Left colon (tissue), 2 donors: ENCODE measurements at regions not wholly inside any gene's neighbourhood (a gene's known extent, or its start where the extent isn't known, plus 50 kb on each side); places are given as distances from the start of the nearest gene placed in this dataset.
"Not testable (repeated sequence)": the region's sequence is repeated elsewhere in the genome, so short reads cannot be mapped to it uniquely, and the experiment has no call there.

Experiments
- ATAC-seq: fragments of 200-7000 bp; cut with Tn5 transposase; one replicate; pipeline ENCODE4 v1.9.1; 2020; ENCODE audit warnings: mild to moderate bottlenecking, moderate library complexity
- DNase-seq, 2 donors: peaks; one replicate each; pipeline ENCODE4 v3.0.0-alpha.2; 2020
- intact Hi-C, 2 donors: fragments of 100-400 bp; cut with DNase I in 1 of 2; cut with micrococcal nuclease in 1 of 2; formaldehyde crosslinking; loops; one replicate each; pipeline versions ENCODE4 v1.11.2 to v1.14.0; 2022; cut with DNase I, micrococcal nuclease
- donor health status: DM: no; HTN: no; CAD: no.
- donor health status: DM: yes; HTN: yes; CAD: no.

DNA sequence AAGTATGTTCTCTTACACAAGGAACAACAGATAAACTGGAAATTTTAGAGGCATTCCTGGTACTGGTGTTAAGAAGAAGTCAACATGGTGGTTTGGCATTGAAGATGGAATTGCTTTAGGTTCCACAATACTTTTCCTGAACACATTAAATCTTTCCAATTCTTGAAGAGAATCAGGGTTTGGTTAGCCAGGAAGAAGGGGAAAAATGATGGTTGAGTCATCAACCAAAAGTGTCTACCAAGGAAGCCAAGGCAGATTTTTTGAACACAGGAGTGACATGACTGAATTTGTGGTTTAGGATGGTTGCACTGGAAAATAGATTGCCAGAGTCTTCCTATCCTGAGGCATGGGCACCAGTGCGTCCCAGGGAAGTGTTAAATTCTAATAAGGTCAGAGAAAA lies 433.4 kb downstream of the TMEM38B start:
- ATAC-seq, result no peak
- intact Hi-C loops, result no loop called here
- DNase-seq, result no peak

GRCh38 chr9:106130374-106130773 lies 436.0 kb downstream of the TMEM38B start:
- intact Hi-C loops, result no loop called here
- ATAC-seq (no peak), DNase-seq (no peak)

GRCh38 chr9:106143781-106144180 lies 449.4 kb downstream of the TMEM38B start:
- no peak for DNase-seq
- ATAC-seq, result no peak
- intact Hi-C loops, result no loop called here

GRCh38 chr9:106146066-106146840 lies 451.9 kb downstream of the TMEM38B start:
- DNase-seq (no peak), ATAC-seq (no peak)
- intact Hi-C loops, result no loop called here

GRCh38 chr9:106146886-106147285 lies 452.5 kb downstream of the TMEM38B start:
- no peak for DNase-seq
- no peak for ATAC-seq
- intact Hi-C loops, result no loop called here

DNA sequence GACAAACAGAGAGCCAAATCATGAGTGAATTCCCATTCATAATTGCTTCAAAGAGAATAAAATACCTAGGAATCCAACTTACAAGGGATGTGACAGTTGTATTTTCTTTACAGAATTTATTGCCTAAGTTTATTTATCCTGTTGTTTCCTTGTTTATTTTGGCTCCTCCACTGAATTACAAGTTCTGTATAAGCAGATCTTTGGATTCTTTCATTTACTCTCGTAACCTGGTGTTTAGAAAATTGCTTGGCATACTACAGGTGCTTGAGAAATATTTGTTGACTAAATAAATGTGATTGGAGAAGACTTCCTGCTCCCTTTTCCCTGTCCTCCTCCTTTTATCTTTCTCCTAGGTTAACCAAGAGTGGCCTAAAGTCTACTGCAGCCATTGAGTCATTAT lies 455.6 kb downstream of the TMEM38B start:
- intact Hi-C loops, result no loop called here
- ATAC-seq (no peak), DNase-seq (no peak)

DNA sequence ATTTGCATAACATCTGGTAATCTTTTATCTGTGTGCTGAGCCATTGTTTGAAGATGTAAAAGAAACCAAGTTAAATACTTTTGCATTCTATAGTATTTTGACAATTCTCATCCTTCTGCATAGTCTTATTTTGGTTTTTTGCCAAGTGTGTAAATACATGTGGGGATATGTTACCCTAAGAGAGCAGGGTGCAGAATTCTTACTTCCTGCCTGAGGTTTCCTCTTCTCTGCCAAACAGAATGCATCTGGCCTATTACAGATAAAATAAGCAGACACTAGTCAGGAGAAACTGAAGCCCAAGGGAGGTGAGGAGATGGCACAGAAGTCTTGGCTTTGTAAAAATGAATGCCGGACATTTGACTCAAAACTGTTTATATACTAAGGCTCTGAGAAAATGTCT lies 462.1 kb downstream of the TMEM38B start:
- DNase-seq (no peak), ATAC-seq (no peak)
- intact Hi-C loops, result no loop called here

- DNase-seq (no peak), ATAC-seq (no peak)
- intact Hi-C loops, result no loop called here
Observed at GRCh38 chr9:106172265-106172664, 477.9 kb downstream of the TMEM38B start.

DNA sequence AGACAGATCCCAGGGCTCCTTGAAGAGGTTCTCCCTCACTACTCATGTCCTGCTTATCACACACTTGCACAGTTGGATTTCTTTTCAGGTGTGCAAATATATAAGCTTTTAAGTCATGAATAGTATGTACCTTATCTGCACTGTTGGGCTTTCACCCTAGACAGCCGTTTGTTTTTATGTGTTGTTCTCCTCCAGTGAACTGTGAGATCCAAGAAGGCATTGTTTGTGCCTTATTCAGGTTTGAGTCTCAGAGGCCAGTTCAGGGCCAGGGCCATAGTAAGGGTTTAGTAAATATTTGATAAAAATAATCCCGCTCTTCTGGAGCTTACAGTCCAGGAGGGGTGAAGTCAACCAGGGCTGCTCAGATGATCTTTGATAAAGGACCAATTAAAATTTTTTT lies 480.0 kb downstream of the TMEM38B start:
- intact Hi-C loops, result no loop called here
- ATAC-seq, result no peak
- no peak for DNase-seq

- DNase-seq, result no peak
- ATAC-seq, result no peak
- intact Hi-C loops, result no loop called here
Observed at GRCh38 chr9:106177216-106177615, 482.9 kb downstream of the TMEM38B start.

GRCh38 chr9:106179191-106179590 lies 484.9 kb downstream of the TMEM38B start:
- intact Hi-C loops, result no loop called here
- DNase-seq, result no peak
- peak; percentile 70 for ATAC-seq

GRCh38 chr9:106203815-106204516 lies 509.6 kb downstream of the TMEM38B start:
- ATAC-seq, result peak; percentile 65
- intact Hi-C loops, result not testable (repeated sequence)
- DNase-seq, result peak; percentile 24 to 27

- ATAC-seq, result no peak
- no peak for DNase-seq
- intact Hi-C loops, result no loop called here
Observed at GRCh38 chr9:106207298-106207697, 513.0 kb downstream of the TMEM38B start.

- ATAC-seq (no peak), DNase-seq (no peak)
- intact Hi-C loops, result no loop called here
Observed at GRCh38 chr9:106218427-106218826, 524.1 kb downstream of the TMEM38B start.

GRCh38 chr9:106218854-106219253 lies 524.5 kb downstream of the TMEM38B start:
- DNase-seq, result no peak
- intact Hi-C loops, result no loop called here
- no peak for ATAC-seq

GRCh38 chr9:106220415-106220814 lies 526.1 kb downstream of the TMEM38B start:
- intact Hi-C loops, result no loop called here
- DNase-seq, result no peak
- peak; percentile 78 for ATAC-seq

GRCh38 chr9:106228861-106229260 lies 534.5 kb downstream of the TMEM38B start:
- ATAC-seq, result no peak
- intact Hi-C loops, result no loop called here

DNA sequence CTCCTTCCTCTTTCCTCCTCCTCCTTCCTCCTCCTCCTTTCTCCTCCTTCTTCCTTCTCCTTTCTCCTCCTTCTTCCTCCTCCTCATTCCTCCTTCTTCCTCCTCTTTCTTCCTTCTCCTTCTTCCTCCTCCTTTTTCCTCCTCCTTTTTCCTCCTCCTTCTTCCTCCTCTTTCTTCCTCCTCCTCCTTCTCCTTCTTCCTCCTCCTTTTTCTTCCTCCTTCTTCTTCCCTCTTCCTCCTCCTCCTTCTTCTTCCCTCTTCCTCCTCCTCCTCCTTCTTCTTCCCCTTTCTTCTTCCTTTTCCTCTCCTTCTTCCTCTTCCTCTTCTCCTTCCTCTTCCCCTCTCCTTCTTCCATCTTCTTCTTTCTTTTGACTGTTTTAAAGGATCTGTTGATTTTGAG lies 538.8 kb downstream of the TMEM38B start:
- ATAC-seq (no peak), DNase-seq (no peak)
- intact Hi-C loops, result no loop called here

More at GRCh38 chr9:106228861-106229260, 534.5 kb downstream of the TMEM38B start:
- no peak for DNase-seq

- intact Hi-C loops, ATAC-seq, DNase-seq: not testable (repeated sequence)
Observed at GRCh38 chr9:106260908-106261307, 566.6 kb downstream of the TMEM38B start.

GRCh38 chr9:106277966-106278365 lies 583.6 kb downstream of the TMEM38B start:
- ATAC-seq (no peak), DNase-seq (no peak)
- intact Hi-C loops, result no loop called here
